OCI-LY7 (cell line): ENCODE measurements at regions not wholly inside any gene's neighbourhood (a gene's known extent, or its start where the extent isn't known, plus 50 kb on each side); places are given as distances from the start of the nearest gene placed in this dataset.

Source experiments
- CTCF ChIP-seq: fragments of 200-600 bp; sonication (generic); conservative IDR thresholded peaks from 2 replicates; pipeline ENCODE4 v1.5.1; 2014; ENCODE audit warnings: mild to moderate bottlenecking, antibody characterized with exemption, low read length, moderate library complexity, mixed read lengths
- EZH2phosphoT487 ChIP-seq: fragments of 200-600 bp; sonication (generic); IDR thresholded peaks from 2 replicates; pipeline ENCODE4 v1.6.1; 2018; ENCODE audit warnings: low read depth, borderline replicate concordance, mild to moderate bottlenecking, mixed run types, antibody characterized with exemption, low read length, moderate library complexity, mixed read lengths

GRCh38 chr2:114616-115015 is 68.3 kb upstream of the FAM110C start:
- no peak for TF ChIP-seq CTCF
- no peak for TF ChIP-seq EZH2phosphoT487
